ENCODE measurements at regions not wholly inside any gene's neighbourhood (a gene's known extent, or its start where the extent isn't known, plus 50 kb on each side); places are given as distances from the start of the nearest gene placed in this dataset.

GRCh38 chr1:204797401-204797800 lies 73.3 kb upstream of the NFASC start:
- H3K27me3 ChIP-seq (ENCODE audit: control insufficient read depth, insufficient read depth, low read length) = peaks cover 2% of the 10 kb centered on the region
- TF ChIP-seq CTCF (IDR thresholded peaks at IDR 0.05; ENCODE audit: insufficient read depth, low read length, severe bottlenecking) = no peak
- DNase-seq (ENCODE audit: low read depth) = no peak
- no peaks in the 10 kb centered on the region for H3K36me3 ChIP-seq (ENCODE audit: control insufficient read depth, insufficient read depth, low read length)
- H3K4me3 ChIP-seq (ENCODE audit: low read depth, low read length) = no peak overlapping the region
- FAIRE-seq = no peak

- Histone ChIP-seq H3K27me3 (ENCODE audit: control insufficient read depth, insufficient read depth, low read length) (peaks cover 2% of the 10 kb centered on the region), H3K4me3 (ENCODE audit: low read depth, low read length) (no peak overlapping the region), H3K36me3 (ENCODE audit: control insufficient read depth, insufficient read depth, low read length) (no peaks in the 10 kb centered on the region)
- no peak for DNase-seq (ENCODE audit: low read depth)
- TF ChIP-seq CTCF (IDR thresholded peaks at IDR 0.05; ENCODE audit: insufficient read depth, low read length, severe bottlenecking) = no peak
- FAIRE-seq = no peak
Measured at GRCh38 chr1:204799630-204800029, 71.0 kb upstream of the NFASC start.

GRCh38 chr1:204801211-204801610 lies 69.5 kb upstream of the NFASC start:
- peaks cover 2% of the 10 kb centered on the region for H3K27me3 ChIP-seq (ENCODE audit: control insufficient read depth, insufficient read depth, low read length)
- FAIRE-seq = no peak
- TF ChIP-seq CTCF (IDR thresholded peaks at IDR 0.05; ENCODE audit: insufficient read depth, low read length, severe bottlenecking) = no peak
- no peak for DNase-seq (ENCODE audit: low read depth)
- H3K36me3 ChIP-seq (ENCODE audit: control insufficient read depth, insufficient read depth, low read length) = no peaks in the 10 kb centered on the region
- no peak overlapping the region for H3K4me3 ChIP-seq (ENCODE audit: low read depth, low read length)

- peaks cover 2% of the 10 kb centered on the region for H3K27me3 ChIP-seq (ENCODE audit: control insufficient read depth, insufficient read depth, low read length)
- FAIRE-seq = no peak
- no peaks in the 10 kb centered on the region for H3K36me3 ChIP-seq (ENCODE audit: control insufficient read depth, insufficient read depth, low read length)
- no peak overlapping the region for H3K4me3 ChIP-seq (ENCODE audit: low read depth, low read length)
- no peak for DNase-seq (ENCODE audit: low read depth)
- TF ChIP-seq CTCF (IDR thresholded peaks at IDR 0.05; ENCODE audit: insufficient read depth, low read length, severe bottlenecking) = no peak
Measured at GRCh38 chr1:204802401-204803175, 68.1 kb upstream of the NFASC start.

GRCh38 chr1:204803607-204804006 lies 67.1 kb upstream of the NFASC start:
- TF ChIP-seq CTCF (IDR thresholded peaks at IDR 0.05; ENCODE audit: insufficient read depth, low read length, severe bottlenecking) = no peak
- DNase-seq (ENCODE audit: low read depth) (no peak), FAIRE-seq (no peak)
- Histone ChIP-seq H3K27me3 (ENCODE audit: control insufficient read depth, insufficient read depth, low read length) (peaks cover 2% of the 10 kb centered on the region), H3K4me3 (ENCODE audit: low read depth, low read length) (no peak overlapping the region), H3K36me3 (ENCODE audit: control insufficient read depth, insufficient read depth, low read length) (no peaks in the 10 kb centered on the region)
